Fibroblast of lung (primary cell): ENCODE measurements at regions not wholly inside any gene's neighbourhood (a gene's known extent, or its start where the extent isn't known, plus 50 kb on each side); places are given as distances from the start of the nearest gene placed in this dataset.

Source experiments
- EZH2 ChIP-seq: IDR thresholded peaks from 2 replicates; pipeline ENCODE4 v1.5.1; 2012; ENCODE audit warnings: low read length, control low read depth, mild to moderate bottlenecking; ENCODE audit errors: missing control alignments
- TF ChIP-seq, protein P1 (sequence below), 2 donors: IDR thresholded peaks in 1 of 2; conservative IDR thresholded peaks in 1 of 2; 1 replicate in 1 of 2; 2 replicates in 1 of 2; pipeline ENCODE4 v1.5.1; 2011 to 2012; ENCODE audit warnings: low read length in 2 of 2, control low read depth in 1 of 2, inconsistent platforms in 1 of 2, low read depth in 1 of 2, mild to moderate bottlenecking in 1 of 2

DNA sequence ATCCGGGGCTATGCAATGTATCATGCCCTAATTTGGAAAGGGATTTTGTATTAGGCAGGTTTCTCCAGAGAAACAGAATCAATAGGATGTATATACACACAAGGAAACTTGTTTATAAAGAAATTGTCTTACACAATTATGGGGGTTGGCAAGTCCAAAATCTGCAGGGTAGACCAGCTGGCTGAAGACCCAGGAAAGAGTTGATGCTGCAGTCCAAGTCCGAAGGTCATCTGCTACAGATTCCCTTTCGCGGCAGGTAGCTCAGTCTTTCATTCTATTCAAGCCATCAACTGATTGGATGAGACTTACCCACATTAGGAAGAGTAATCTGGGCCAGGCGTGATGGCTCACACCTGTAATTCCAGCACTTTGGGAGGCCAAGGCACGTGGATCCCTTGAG lies 54.6 kb upstream of the CXADR start:
- TF ChIP-seq EZH2 = no peak
- TF ChIP-seq, protein P1, sequence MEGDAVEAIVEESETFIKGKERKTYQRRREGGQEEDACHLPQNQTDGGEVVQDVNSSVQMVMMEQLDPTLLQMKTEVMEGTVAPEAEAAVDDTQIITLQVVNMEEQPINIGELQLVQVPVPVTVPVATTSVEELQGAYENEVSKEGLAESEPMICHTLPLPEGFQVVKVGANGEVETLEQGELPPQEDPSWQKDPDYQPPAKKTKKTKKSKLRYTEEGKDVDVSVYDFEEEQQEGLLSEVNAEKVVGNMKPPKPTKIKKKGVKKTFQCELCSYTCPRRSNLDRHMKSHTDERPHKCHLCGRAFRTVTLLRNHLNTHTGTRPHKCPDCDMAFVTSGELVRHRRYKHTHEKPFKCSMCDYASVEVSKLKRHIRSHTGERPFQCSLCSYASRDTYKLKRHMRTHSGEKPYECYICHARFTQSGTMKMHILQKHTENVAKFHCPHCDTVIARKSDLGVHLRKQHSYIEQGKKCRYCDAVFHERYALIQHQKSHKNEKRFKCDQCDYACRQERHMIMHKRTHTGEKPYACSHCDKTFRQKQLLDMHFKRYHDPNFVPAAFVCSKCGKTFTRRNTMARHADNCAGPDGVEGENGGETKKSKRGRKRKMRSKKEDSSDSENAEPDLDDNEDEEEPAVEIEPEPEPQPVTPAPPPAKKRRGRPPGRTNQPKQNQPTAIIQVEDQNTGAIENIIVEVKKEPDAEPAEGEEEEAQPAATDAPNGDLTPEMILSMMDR (conservative IDR thresholded peaks at IDR 0.05 in 1 of 2, IDR thresholded peaks at IDR 0.05 in 1 of 2; ENCODE audit: low read depth in 1 of 2, low read length in 2 of 2) = no peak
